Epithelial cell of prostate (primary cell): ENCODE measurements at regions not wholly inside any gene's neighbourhood (a gene's known extent, or its start where the extent isn't known, plus 50 kb on each side); places are given as distances from the start of the nearest gene placed in this dataset.

ENCODE experiments used
- DNase-seq: peaks from one replicate; pipeline ENCODE4 v3.0.0-alpha.2; 2011; ENCODE audit warnings: low read depth, low spot score
- H3K27ac ChIP-seq: fragments of 450-650 bp; 2 replicates; pipeline ENCODE4 v1.5.1; 2017; ENCODE audit warnings: mild to moderate bottlenecking

DNA sequence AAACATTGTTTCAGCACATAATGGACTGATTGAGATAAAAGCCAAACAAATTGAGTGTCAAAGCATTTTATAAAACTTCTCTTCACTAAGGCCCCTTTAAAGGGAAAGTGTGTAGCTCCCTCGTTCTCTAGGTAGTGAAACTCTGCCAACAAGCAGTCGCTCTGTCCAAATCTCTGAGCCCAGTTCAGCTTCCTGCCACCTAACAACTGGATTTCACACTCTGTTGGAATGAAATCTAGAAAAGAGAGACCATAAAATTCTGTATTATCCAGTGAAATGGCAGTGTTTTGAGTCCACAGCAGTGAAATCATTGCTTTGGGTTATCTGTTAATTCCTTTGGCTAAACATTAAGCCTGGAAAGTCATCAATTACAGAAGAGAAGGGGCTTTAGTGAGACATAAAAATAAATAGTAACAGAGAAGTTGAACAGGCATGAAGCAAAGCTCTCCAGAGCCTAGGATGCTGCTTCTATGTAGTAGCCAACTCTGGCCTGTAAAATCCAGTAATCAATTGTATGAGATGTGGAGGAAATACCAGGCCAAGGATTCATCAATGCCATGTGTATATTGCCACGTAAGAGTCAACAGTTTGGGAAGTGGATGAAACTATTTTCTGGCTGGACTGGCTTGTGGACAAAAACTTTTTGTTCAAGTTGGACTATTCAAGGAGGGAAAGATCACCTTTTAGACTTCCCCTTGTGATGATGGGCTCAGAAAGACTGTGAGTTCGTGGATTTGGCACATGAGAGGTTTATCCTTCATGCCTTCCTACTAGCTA is 122.5 kb downstream of the WIF1 start:
- peak overlapping the region; percentile 88 for H3K27ac ChIP-seq
- no peak for DNase-seq

DNA sequence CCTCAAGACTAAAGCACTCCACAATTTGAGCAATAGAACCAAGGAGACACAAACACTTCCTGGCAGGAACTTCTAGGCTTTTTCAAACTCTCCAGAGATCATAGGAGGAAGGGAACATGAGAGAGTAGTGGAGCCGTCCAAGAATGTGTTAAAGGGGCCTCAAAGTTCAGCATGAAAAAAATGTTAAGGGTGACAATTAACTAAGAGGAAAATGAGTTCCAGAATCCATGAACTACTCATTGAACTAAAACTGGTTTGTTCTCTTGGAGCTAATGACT is 122.0 kb downstream of the WIF1 start:
- H3K27ac ChIP-seq, result peak overlapping the region; percentile 88
- no peak for DNase-seq
